ENCODE measurements at regions not wholly inside any gene's neighbourhood (a gene's known extent, or its start where the extent isn't known, plus 50 kb on each side); places are given as distances from the start of the nearest gene placed in this dataset.

DNA sequence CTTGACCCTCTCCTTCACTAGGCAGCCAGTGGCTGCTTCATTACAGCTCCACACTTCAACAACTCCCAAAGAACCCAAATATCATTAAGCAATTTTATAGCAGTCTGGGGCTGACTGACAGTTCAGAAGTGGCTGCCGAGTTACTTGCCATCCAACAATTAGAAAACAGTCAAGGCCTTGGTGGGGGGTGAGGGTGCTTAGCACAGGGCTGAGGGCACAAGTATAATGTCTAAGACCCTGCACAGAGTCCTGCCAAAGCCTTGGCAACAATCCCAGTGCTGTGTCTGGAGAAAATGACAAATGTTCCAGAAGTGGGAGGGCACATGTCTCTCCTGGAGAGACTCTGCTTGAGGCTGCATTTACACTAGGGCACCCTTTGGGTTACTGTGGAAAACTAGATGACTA, 71.1 kb downstream of the CXCL12 start:
- Histone ChIP-seq H3K27me3 (ENCODE audit: insufficient read depth, low read length) (0 out of 2 replicates have a peak, but pooled peaks cover 6% of the 10 kb centered on the region), H3K36me3 (ENCODE audit: control insufficient read depth in 1 of 2, insufficient read depth in 2 of 2, low read length in 2 of 2) (no peaks in the 10 kb centered on the region), H3K27ac (ENCODE audit: low read depth, low read length) (no peak overlapping the region), H3K4me2 (ENCODE audit: low read length) (no peak overlapping the region), H3K9ac (ENCODE audit: low read length) (no peak overlapping the region), H3K4me1 (ENCODE audit: control insufficient read depth in 1 of 2, insufficient read depth in 2 of 2, low read length in 2 of 2) (peaks cover 0 to 8% of the 10 kb centered on the region in 2 experiments; a peak in 2 of 4 replicates), H4K20me1 (ENCODE audit: insufficient read depth) (no peaks in the 10 kb centered on the region), H3K4me3 (replicated peaks in 1 of 2; ENCODE audit: low read depth in 1 of 2, low read length in 2 of 2) (no peak overlapping the region), H3K9me3 (ENCODE audit: control insufficient read depth in 1 of 2, insufficient read depth in 1 of 2, low read depth in 1 of 2, low read length in 2 of 2) (no peaks in the 10 kb centered on the region), H2AFZ (ENCODE audit: low read depth, low read length, poor library complexity, severe bottlenecking) (no peak overlapping the region), H3K9me2 (ENCODE audit: insufficient read depth) (no peaks in the 10 kb centered on the region), H3K79me2 (ENCODE audit: insufficient read depth, low read length) (no peaks in the 10 kb centered on the region)
- POLR2A ChIA-PET = no interaction called here
- CTCF ChIA-PET = no interaction called here
- DNase-seq (ENCODE audit: low read depth, low spot score) = no peak
- intact Hi-C loops (cut with micrococcal nuclease) = loop anchor here (10.0 kb wide), 1 partner anchor 551 kb away; no protein-coding TSS in a partner anchor
- TF ChIP-seq, protein P1, sequence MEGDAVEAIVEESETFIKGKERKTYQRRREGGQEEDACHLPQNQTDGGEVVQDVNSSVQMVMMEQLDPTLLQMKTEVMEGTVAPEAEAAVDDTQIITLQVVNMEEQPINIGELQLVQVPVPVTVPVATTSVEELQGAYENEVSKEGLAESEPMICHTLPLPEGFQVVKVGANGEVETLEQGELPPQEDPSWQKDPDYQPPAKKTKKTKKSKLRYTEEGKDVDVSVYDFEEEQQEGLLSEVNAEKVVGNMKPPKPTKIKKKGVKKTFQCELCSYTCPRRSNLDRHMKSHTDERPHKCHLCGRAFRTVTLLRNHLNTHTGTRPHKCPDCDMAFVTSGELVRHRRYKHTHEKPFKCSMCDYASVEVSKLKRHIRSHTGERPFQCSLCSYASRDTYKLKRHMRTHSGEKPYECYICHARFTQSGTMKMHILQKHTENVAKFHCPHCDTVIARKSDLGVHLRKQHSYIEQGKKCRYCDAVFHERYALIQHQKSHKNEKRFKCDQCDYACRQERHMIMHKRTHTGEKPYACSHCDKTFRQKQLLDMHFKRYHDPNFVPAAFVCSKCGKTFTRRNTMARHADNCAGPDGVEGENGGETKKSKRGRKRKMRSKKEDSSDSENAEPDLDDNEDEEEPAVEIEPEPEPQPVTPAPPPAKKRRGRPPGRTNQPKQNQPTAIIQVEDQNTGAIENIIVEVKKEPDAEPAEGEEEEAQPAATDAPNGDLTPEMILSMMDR (IDR thresholded peaks at IDR 0.05 in 2 of 3, conservative IDR thresholded peaks at IDR 0.05 in 1 of 3; ENCODE audit: borderline replicate concordance in 1 of 3, insufficient read depth in 1 of 3, low read depth in 2 of 3, low read length in 2 of 3) = no peak
- no peak for TF ChIP-seq JUND (IDR thresholded peaks at IDR 0.05)
- no TSS peak for BruUV-seq (replicated peaks)
- RAD21 ChIA-PET (ENCODE audit: low non-redundant PET in 1 of 2, low total read pairs in 2 of 2, uncharacterized antibody in 2 of 2, unreplicated experiment in 2 of 2) = no interaction called here
- no peak for ATAC-seq

DNA sequence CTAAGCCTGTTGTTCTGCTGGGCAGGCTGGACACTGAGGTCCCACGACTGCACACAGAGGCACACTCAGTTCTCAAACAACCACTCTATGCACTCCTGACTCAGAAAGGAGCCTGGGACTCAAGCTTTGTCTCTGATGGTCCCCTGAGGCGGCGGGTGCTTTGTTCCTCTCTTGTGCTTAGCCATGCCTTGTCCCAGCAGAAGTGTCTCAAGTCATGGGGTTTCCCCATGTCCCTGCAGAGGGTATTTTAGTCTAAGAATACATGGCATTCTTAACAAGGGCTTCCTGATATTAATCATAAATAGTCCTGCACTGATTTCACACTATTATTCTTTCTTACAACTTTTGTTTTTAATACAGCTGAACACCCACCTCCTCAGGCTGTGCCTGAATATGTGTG, 72.5 kb downstream of the CXCL12 start:
- POLR2A ChIA-PET = no interaction called here
- intact Hi-C loops (cut with micrococcal nuclease) = loop anchor here (10.0 kb wide), 1 partner anchor 552 kb away; no protein-coding TSS in a partner anchor
- RAD21 ChIA-PET (ENCODE audit: low non-redundant PET in 1 of 2, low total read pairs in 2 of 2, uncharacterized antibody in 2 of 2, unreplicated experiment in 2 of 2) = no interaction called here
- TF ChIP-seq FOSL1 (IDR thresholded peaks at IDR 0.05; ENCODE audit: low read depth) (no peak), YY1 (IDR thresholded peaks at IDR 0.05; ENCODE audit: extremely low read depth, insufficient replicate concordance, low read depth, low read length) (no peak), CBX3 (IDR thresholded peaks at IDR 0.05; ENCODE audit: low read depth) (no peak), POLR2AphosphoS5 (IDR thresholded peaks at IDR 0.05; ENCODE audit: low read depth, low read length) (no peak), SP1 (IDR thresholded peaks at IDR 0.05; ENCODE audit: low read depth) (no peak), POLR2A (IDR thresholded peaks at IDR 0.05; ENCODE audit: borderline replicate concordance, extremely low read depth, insufficient read depth, insufficient read length) (no peak), CEBPB (IDR thresholded peaks at IDR 0.05; ENCODE audit: low read depth) (no peak), EGR1 (IDR thresholded peaks at IDR 0.05; ENCODE audit: low read depth) (no peak), SIN3A (IDR thresholded peaks at IDR 0.05; ENCODE audit: low read depth) (no peak), SRF (IDR thresholded peaks at IDR 0.05; ENCODE audit: low read depth) (no peak), JUND (IDR thresholded peaks at IDR 0.05) (no peak), EZH2 (IDR thresholded peaks at IDR 0.05) (no peak)
- TF ChIP-seq, protein P2, sequence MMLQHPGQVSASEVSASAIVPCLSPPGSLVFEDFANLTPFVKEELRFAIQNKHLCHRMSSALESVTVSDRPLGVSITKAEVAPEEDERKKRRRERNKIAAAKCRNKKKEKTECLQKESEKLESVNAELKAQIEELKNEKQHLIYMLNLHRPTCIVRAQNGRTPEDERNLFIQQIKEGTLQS (IDR thresholded peaks at IDR 0.05) = no peak
- TF ChIP-seq, protein P1 (IDR thresholded peaks at IDR 0.05 in 2 of 3, conservative IDR thresholded peaks at IDR 0.05 in 1 of 3; ENCODE audit: borderline replicate concordance in 1 of 3, insufficient read depth in 1 of 3, low read depth in 2 of 3, low read length in 2 of 3) = no peak

More for the DNA sequence above, 72.5 kb downstream of the CXCL12 start:
- peaks cover 0 to 8% of the 10 kb centered on the region in 2 experiments; a peak in 2 of 4 replicates for H3K4me1 ChIP-seq (ENCODE audit: control insufficient read depth in 1 of 2, insufficient read depth in 2 of 2, low read length in 2 of 2)
- no peaks in the 10 kb centered on the region for H3K36me3 ChIP-seq (ENCODE audit: control insufficient read depth in 1 of 2, insufficient read depth in 2 of 2, low read length in 2 of 2)
- H3K9me3 ChIP-seq (ENCODE audit: control insufficient read depth in 1 of 2, insufficient read depth in 1 of 2, low read depth in 1 of 2, low read length in 2 of 2) = no peaks in the 10 kb centered on the region
- H3K9me2 ChIP-seq (ENCODE audit: insufficient read depth) = no peaks in the 10 kb centered on the region
- H3K27me3 ChIP-seq (ENCODE audit: insufficient read depth, low read length) = no peaks in the 10 kb centered on the region
- H3K9ac ChIP-seq (ENCODE audit: low read length) = no peak overlapping the region
- no peak overlapping the region for H2AFZ ChIP-seq (ENCODE audit: low read depth, low read length, poor library complexity, severe bottlenecking)
- ATAC-seq (no peak), DNase-seq (ENCODE audit: low read depth, low spot score) (no peak)
- H3K79me2 ChIP-seq (ENCODE audit: insufficient read depth, low read length) = no peaks in the 10 kb centered on the region
- H3K4me3 ChIP-seq (replicated peaks in 1 of 2; ENCODE audit: low read depth in 1 of 2, low read length in 2 of 2) = no peak overlapping the region
- H3K4me2 ChIP-seq (ENCODE audit: low read length) = no peak overlapping the region
- H4K20me1 ChIP-seq (ENCODE audit: insufficient read depth) = no peaks in the 10 kb centered on the region
- no peak overlapping the region for H3K27ac ChIP-seq (ENCODE audit: low read depth, low read length)
- CTCF ChIA-PET = no interaction called here
- BruUV-seq (replicated peaks) = no TSS peak

All from HCT116 (cell line).